Tibial nerve (tissue), 4 donors: ENCODE measurements at regions not wholly inside any gene's neighbourhood (a gene's known extent, or its start where the extent isn't known, plus 50 kb on each side); places are given as distances from the start of the nearest gene placed in this dataset.

Experiments used
- DNase-seq, 2 donors: peaks; one replicate each; pipeline ENCODE4 v3.0.0-alpha.2; 2019; ENCODE audit warnings: low spot score in 2 of 2
- H3K27ac ChIP-seq, 4 donors: fragments of 200-600 bp; sonication (generic) in 3 of 4; one replicate each; pipeline ENCODE4 v1.5.1; 2017 to 2019; ENCODE audit warnings: mild to moderate bottlenecking in 1 of 4
- H3K27me3 ChIP-seq, 2 donors: fragments of 200-600 bp; sonication (generic) in 1 of 2; one replicate each; pipeline versions ENCODE4 v1.5.1 to v1.6.0; 2017 to 2019
- H3K36me3 ChIP-seq, 3 donors: fragments of 200-600 bp; sonication (generic); one replicate each; pipeline ENCODE4 v1.5.1; 2018 to 2019
- H3K4me1 ChIP-seq, 4 donors: fragments of 200-600 bp; sonication (generic) in 3 of 4; one replicate each; pipeline ENCODE4 v1.5.1; 2017 to 2019
- H3K4me3 ChIP-seq, 4 donors: fragments of 200-600 bp; sonication (generic) in 3 of 4; one replicate each; pipeline ENCODE4 v1.5.1; 2017 to 2019; ENCODE audit warnings: mild to moderate bottlenecking in 1 of 4, moderate library complexity in 1 of 4
- H3K9me3 ChIP-seq, 4 donors: fragments of 200-600 bp; sonication (generic) in 3 of 4; one replicate each; pipeline ENCODE4 v1.5.1; 2017 to 2019
- CTCF ChIP-seq, 5 experiments: fragments of 200-600 bp in 3 of 5; fragments of 450-650 bp in 2 of 5; sonication (generic) in 3 of 5; IDR thresholded peaks; one replicate each; pipeline ENCODE4 v1.5.1; 2016 to 2019; ENCODE audit warnings: antibody characterized with exemption in 5 of 5, mild to moderate bottlenecking in 3 of 5, moderate library complexity in 2 of 5
- EP300 ChIP-seq, 2 donors: sonication (generic); formaldehyde crosslinking; IDR thresholded peaks; one replicate each; pipeline ENCODE4 v1.6.1; 2017; ENCODE audit warnings: antibody characterized with exemption in 2 of 2, mild to moderate bottlenecking in 1 of 2
- POLR2A ChIP-seq, 2 donors: fragments of 450-650 bp; IDR thresholded peaks; one replicate each; pipeline ENCODE4 v1.6.1; 2017; ENCODE audit warnings: antibody characterized with exemption in 2 of 2, mild to moderate bottlenecking in 2 of 2, moderate library complexity in 2 of 2
- WGBS, 2 donors: methylation state at CpG; one replicate each; pipeline ENCODE4 v1.1.5; 2018; 5-methylcytosine and 5-hydroxymethylcytosine counted together

- no peaks in the 10 kb centered on the region for H3K36me3 ChIP-seq
- no peak for DNase-seq
Observed at GRCh38 chr6:74834967-74835366, 370.9 kb downstream of the COL12A1 start.

DNA sequence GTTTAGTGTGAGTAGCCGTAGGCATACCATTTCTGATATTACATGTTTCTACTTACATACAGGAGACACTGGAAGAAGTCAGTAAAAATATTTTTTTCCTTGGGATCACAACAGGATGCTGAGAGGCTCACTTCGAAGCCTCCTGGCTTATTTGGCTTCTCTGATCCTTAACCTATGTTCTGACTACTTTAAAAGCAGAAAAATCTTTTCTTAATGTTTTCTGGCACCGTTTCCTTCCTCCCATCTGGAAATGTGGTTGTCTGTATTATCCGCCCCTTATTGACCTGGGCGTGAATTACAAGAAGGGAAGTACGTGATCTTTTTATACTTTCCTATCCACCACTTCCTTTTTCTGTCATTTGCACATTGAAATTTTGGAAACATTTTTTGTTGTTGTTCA, 379.6 kb downstream of the COL12A1 start:
- TF ChIP-seq CTCF (IDR thresholded peaks at IDR 0.05) (no peak), POLR2A (IDR thresholded peaks at IDR 0.05) (no peak)
- Histone ChIP-seq H3K27me3 (no peaks in the 10 kb centered on the region), H3K9me3 (peaks cover 0 to 1% (median 0%) of the 10 kb centered on the region in 4 donors), H3K27ac (peak overlapping the region in 2 of 4 donors; percentile 48), H3K4me3 (no peak overlapping the region), H3K4me1 (no peaks in the 10 kb centered on the region), H3K36me3 (no peaks in the 10 kb centered on the region)
- DNase-seq = no peak
- WGBS, 2 donors = 42 to 44% methylated on average over 6 of the region's 6 CpGs

More at GRCh38 chr6:74834967-74835366, 370.9 kb downstream of the COL12A1 start:
- H3K4me1 ChIP-seq = no peaks in the 10 kb centered on the region
- TF ChIP-seq POLR2A (IDR thresholded peaks at IDR 0.05) (no peak), CTCF (IDR thresholded peaks at IDR 0.05) (no peak), EP300 (IDR thresholded peaks at IDR 0.05) (no peak)
- WGBS, 2 donors = 45 to 48% methylated on average over 1 of the region's 1 CpG
- no peaks in the 10 kb centered on the region for H3K27me3 ChIP-seq
- no peak overlapping the region for H3K4me3 ChIP-seq
- no peak overlapping the region for H3K27ac ChIP-seq
- no peaks in the 10 kb centered on the region for H3K9me3 ChIP-seq

- no peaks in the 10 kb centered on the region for H3K36me3 ChIP-seq
- WGBS, 2 donors = 91 to 94% methylated on average over 4 of the region's 4 CpGs
- no peak for DNase-seq
- H3K4me3 ChIP-seq = no peak overlapping the region
- TF ChIP-seq EP300 (IDR thresholded peaks at IDR 0.05) (no peak), POLR2A (IDR thresholded peaks at IDR 0.05) (no peak), CTCF (IDR thresholded peaks at IDR 0.05) (no peak)
- H3K4me1 ChIP-seq = no peaks in the 10 kb centered on the region
- no peaks in the 10 kb centered on the region for H3K27me3 ChIP-seq
- H3K27ac ChIP-seq = no peak overlapping the region
- H3K9me3 ChIP-seq = peaks cover 0 to 32% (median 5%) of the 10 kb centered on the region in 4 donors
Observed at GRCh38 chr6:74814440-74814839, 391.4 kb downstream of the COL12A1 start.

DNA sequence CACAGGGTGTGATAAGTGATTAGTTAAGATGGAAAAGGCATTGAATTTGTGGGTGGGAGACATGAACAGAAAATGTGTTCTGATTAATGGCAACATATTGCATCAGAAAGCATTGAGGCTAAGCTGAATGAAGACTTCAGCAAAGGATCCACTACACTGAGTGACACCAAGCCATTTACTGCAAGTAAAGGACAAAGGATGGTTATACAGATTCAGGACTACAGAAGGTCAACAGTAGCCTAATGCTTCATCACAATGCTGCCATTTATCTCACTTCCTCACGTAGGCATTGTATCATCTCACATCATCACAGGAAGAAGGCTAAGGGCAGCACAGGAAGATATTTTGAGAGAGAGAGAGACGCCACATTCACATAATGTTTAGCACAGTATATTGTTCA, 398.2 kb downstream of the COL12A1 start:
- TF ChIP-seq EP300 (IDR thresholded peaks at IDR 0.05) (no peak), CTCF (IDR thresholded peaks at IDR 0.05) (no peak), POLR2A (IDR thresholded peaks at IDR 0.05) (no peak)
- 63 to 66% methylated on average over 2 of the region's 2 CpGs for WGBS, 2 donors
- Histone ChIP-seq H3K4me3 (no peak overlapping the region), H3K4me1 (peaks cover 0 to 3% (median 0%) of the 10 kb centered on the region in 4 donors), H3K27me3 (no peaks in the 10 kb centered on the region), H3K27ac (no peak overlapping the region), H3K9me3 (no peaks in the 10 kb centered on the region), H3K36me3 (no peaks in the 10 kb centered on the region)
- no peak for DNase-seq

DNA sequence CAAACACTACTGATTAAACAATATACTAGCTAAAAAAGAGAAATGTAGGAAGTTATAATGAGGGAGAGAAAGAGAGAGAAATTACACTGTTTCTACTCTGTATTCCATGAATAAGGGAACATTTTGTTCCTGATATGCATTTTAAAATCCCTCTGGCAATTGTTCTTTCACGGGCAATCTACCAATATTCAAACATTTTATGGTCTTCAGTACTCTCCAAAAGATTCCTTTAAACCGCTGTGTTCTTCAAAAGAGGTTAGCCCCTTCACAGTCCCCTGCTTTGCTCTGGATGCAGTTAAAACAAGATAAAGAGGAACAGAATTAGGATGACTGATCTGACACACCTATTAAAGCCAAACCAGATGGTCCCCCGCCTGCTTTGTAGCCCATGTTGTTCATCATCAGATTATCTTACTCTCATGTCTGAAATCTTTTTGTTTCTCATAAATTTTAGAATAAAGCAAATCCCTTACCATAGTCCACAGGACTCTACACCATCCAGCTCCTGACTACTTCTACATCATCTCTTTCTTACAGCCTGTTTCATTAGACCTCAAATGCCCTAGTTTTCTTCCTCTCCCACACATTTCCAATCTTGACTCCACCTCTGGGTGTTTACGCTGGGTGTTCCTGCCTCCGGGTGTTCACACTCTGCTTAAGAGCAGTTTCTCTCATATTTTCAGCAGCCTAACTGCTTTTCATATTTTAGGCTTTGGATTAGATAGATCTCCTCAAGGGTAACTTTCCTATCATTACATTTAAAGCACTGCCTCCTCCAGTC, 399.7 kb downstream of the COL12A1 start:
- Histone ChIP-seq H3K27ac (peak overlapping the region; percentile 13 to 79 (median 38)), H3K4me3 (peak overlapping the region in 1 of 4 donors; percentile 2), H3K4me1 (peaks cover 0 to 3% (median 0%) of the 10 kb centered on the region in 4 donors), H3K27me3 (no peaks in the 10 kb centered on the region), H3K9me3 (peaks cover 0 to 2% (median 0%) of the 10 kb centered on the region in 4 donors), H3K36me3 (no peaks in the 10 kb centered on the region)
- TF ChIP-seq EP300 (IDR thresholded peaks at IDR 0.05) (peak in 1 of 2 donors; percentile 27), POLR2A (IDR thresholded peaks at IDR 0.05) (no peak)
- WGBS, 2 donors = 38% methylated on average over 5 of the region's 5 CpGs
- peak in 1 of 2 donors; percentile 22 for DNase-seq
